Erythroblast (primary cell): ENCODE measurements at regions not wholly inside any gene's neighbourhood (a gene's known extent, or its start where the extent isn't known, plus 50 kb on each side); places are given as distances from the start of the nearest gene placed in this dataset.

Source experiments
- GATA1 ChIP-seq: IDR thresholded peaks from 2 replicates; pipeline ENCODE4 v1.6.1; 2011; ENCODE audit warnings: low read depth, mild to moderate bottlenecking, control low read depth, low read length, moderate library complexity
- POLR2A ChIP-seq: IDR thresholded peaks from 2 replicates; pipeline ENCODE4 v1.6.1; 2011; ENCODE audit warnings: mild to moderate bottlenecking, low read length

- TF ChIP-seq GATA1 (no peak), POLR2A (no peak)
These were observed 507.4 kb downstream of the ANKRD7 start for GRCh38 chr7:118731854-118732253.
